Esophagus mucosa (tissue), 1 donor: ENCODE measurements at regions not wholly inside any gene's neighbourhood (a gene's known extent, or its start where the extent isn't known, plus 50 kb on each side); places are given as distances from the start of the nearest gene placed in this dataset.
A peak's percentile ranks its signal among the peaks of the same experiment; 100 is the strongest.

Source experiments
- ATAC-seq: fragments of 200-7000 bp; cut with Tn5 transposase; one replicate; pipeline ENCODE4 v1.9.1; 2020
- donor health status: DM: yes; HTN: yes; CAD: no.

- no peak for ATAC-seq
Measured at GRCh38 chr5:4845221-4845620, 294.9 kb upstream of the ADAMTS16 start.

- no peak for ATAC-seq
Measured at GRCh38 chr5:4847766-4848165, 292.4 kb upstream of the ADAMTS16 start.

- no peak for ATAC-seq
Measured at GRCh38 chr5:4855036-4855435, 285.1 kb upstream of the ADAMTS16 start.

GRCh38 chr5:4855880-4856279 lies 284.2 kb upstream of the ADAMTS16 start:
- ATAC-seq = peak; percentile 11

- ATAC-seq = no peak
Measured at GRCh38 chr5:4857761-4858160, 282.4 kb upstream of the ADAMTS16 start.

- ATAC-seq = no peak
Measured at GRCh38 chr5:4859500-4860235, 280.5 kb upstream of the ADAMTS16 start.

- no peak for ATAC-seq
Measured at GRCh38 chr5:4860631-4861030, 279.5 kb upstream of the ADAMTS16 start.

- peak; percentile 55 for ATAC-seq
Measured at GRCh38 chr5:4862500-4862899, 277.6 kb upstream of the ADAMTS16 start.

GRCh38 chr5:4866131-4866659 lies 273.9 kb upstream of the ADAMTS16 start:
- ATAC-seq = no peak

GRCh38 chr5:4866817-4867216 lies 273.3 kb upstream of the ADAMTS16 start:
- ATAC-seq = no peak

- ATAC-seq = peak; percentile 59
Measured at GRCh38 chr5:4868140-4868735, 271.9 kb upstream of the ADAMTS16 start.

- no peak for ATAC-seq
Measured at GRCh38 chr5:4873652-4874051, 266.5 kb upstream of the ADAMTS16 start.

GRCh38 chr5:4874097-4874496 lies 266.0 kb upstream of the ADAMTS16 start:
- no peak for ATAC-seq

GRCh38 chr5:4875942-4876341 lies 264.2 kb upstream of the ADAMTS16 start:
- ATAC-seq = no peak

GRCh38 chr5:4876804-4877203 lies 263.3 kb upstream of the ADAMTS16 start:
- ATAC-seq = no peak

GRCh38 chr5:4877579-4877978 lies 262.6 kb upstream of the ADAMTS16 start:
- ATAC-seq = no peak

- no peak for ATAC-seq
Measured at GRCh38 chr5:4879075-4879474, 261.1 kb upstream of the ADAMTS16 start.

GRCh38 chr5:4879693-4880303 lies 260.3 kb upstream of the ADAMTS16 start:
- peak; percentile 83 for ATAC-seq

GRCh38 chr5:4880304-4880741 lies 259.8 kb upstream of the ADAMTS16 start:
- no peak for ATAC-seq

- no peak for ATAC-seq
Measured at GRCh38 chr5:4881366-4882002, 258.6 kb upstream of the ADAMTS16 start.

GRCh38 chr5:4882186-4882585 lies 257.9 kb upstream of the ADAMTS16 start:
- ATAC-seq = no peak

GRCh38 chr5:4883360-4883759 lies 256.8 kb upstream of the ADAMTS16 start:
- ATAC-seq = no peak

GRCh38 chr5:4893063-4893744 lies 246.9 kb upstream of the ADAMTS16 start:
- ATAC-seq = no peak
